ENCODE measurements at regions not wholly inside any gene's neighbourhood (a gene's known extent, or its start where the extent isn't known, plus 50 kb on each side); places are given as distances from the start of the nearest gene placed in this dataset.

DNA sequence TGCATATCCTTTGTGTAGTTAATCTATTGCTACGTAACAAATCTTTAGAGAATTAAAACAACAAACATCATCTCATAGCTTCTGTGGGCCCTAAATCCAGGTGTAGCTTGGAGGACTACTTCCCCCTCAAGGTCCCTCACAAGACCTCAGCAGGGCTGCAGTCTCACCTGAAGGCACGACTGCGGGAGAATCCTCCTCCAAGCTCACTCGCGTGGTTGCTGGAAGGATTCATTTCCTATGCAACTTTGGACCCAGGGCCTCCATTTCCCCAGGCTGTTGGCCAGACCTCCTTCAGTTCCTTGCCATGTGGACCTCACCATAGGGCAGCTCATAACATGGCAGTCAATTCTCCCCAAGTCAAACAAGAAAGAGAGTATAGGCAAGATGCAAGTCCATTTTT, 140.4 kb downstream of the OAT start:
- TF ChIP-seq, protein P1, sequence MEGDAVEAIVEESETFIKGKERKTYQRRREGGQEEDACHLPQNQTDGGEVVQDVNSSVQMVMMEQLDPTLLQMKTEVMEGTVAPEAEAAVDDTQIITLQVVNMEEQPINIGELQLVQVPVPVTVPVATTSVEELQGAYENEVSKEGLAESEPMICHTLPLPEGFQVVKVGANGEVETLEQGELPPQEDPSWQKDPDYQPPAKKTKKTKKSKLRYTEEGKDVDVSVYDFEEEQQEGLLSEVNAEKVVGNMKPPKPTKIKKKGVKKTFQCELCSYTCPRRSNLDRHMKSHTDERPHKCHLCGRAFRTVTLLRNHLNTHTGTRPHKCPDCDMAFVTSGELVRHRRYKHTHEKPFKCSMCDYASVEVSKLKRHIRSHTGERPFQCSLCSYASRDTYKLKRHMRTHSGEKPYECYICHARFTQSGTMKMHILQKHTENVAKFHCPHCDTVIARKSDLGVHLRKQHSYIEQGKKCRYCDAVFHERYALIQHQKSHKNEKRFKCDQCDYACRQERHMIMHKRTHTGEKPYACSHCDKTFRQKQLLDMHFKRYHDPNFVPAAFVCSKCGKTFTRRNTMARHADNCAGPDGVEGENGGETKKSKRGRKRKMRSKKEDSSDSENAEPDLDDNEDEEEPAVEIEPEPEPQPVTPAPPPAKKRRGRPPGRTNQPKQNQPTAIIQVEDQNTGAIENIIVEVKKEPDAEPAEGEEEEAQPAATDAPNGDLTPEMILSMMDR (IDR thresholded peaks at IDR 0.05; ENCODE audit: low read depth, low read length), result no peak
- H3K4me3 ChIP-seq (ENCODE audit: low read depth, low read length), result no peak overlapping the region
- no peak for DNase-seq (ENCODE audit: low read depth, low spot score)
- in situ Hi-C loops (cut with HindIII; ENCODE audit: low sequenced_read_pairs), result no loop called here

- in situ Hi-C loops (cut with HindIII; ENCODE audit: low sequenced_read_pairs), result no loop called here
- DNase-seq (ENCODE audit: low read depth, low spot score), result no peak
- H3K4me3 ChIP-seq (ENCODE audit: low read depth, low read length), result no peak overlapping the region
- TF ChIP-seq, protein P1 (IDR thresholded peaks at IDR 0.05; ENCODE audit: low read depth, low read length), result no peak
These were observed 145.6 kb downstream of the OAT start for GRCh38 chr10:124273141-124273540.

GRCh38 chr10:124271676-124272075, 147.0 kb downstream of the OAT start:
- TF ChIP-seq, protein P1 (IDR thresholded peaks at IDR 0.05; ENCODE audit: low read depth, low read length), result no peak
- no peak for DNase-seq (ENCODE audit: low read depth, low spot score)
- H3K4me3 ChIP-seq (ENCODE audit: low read depth, low read length), result no peak overlapping the region
- in situ Hi-C loops (cut with HindIII; ENCODE audit: low sequenced_read_pairs), result no loop called here

- no peak overlapping the region for H3K4me3 ChIP-seq (ENCODE audit: low read depth, low read length)
- TF ChIP-seq, protein P1 (IDR thresholded peaks at IDR 0.05; ENCODE audit: low read depth, low read length), result no peak
- DNase-seq (ENCODE audit: low read depth, low spot score), result no peak
- in situ Hi-C loops (cut with HindIII; ENCODE audit: low sequenced_read_pairs), result no loop called here
These were observed 148.0 kb downstream of the OAT start for GRCh38 chr10:124270530-124271327.

DNA sequence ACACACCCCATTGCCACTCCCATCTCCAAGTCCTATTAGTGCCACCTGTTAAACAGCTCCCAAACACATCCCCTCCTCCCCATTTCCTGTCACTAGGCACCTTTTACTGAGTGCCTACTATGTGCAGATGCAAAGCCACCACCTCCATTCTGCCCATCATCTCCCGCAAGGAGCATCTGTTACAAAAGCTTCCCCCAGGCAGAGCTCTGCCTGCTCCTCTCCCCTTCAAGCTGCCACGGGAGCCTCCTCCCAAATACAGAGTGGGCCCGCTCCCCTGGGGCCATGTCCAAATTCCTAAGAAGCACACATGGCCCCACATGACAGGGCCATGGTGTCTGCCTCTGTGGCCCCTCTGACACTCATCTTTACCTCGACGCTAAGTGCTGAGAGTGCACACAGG, 149.7 kb downstream of the OAT start:
- H3K4me3 ChIP-seq (ENCODE audit: low read depth, low read length), result no peak overlapping the region
- no peak for DNase-seq (ENCODE audit: low read depth, low spot score)
- in situ Hi-C loops (cut with HindIII; ENCODE audit: low sequenced_read_pairs), result no loop called here
- TF ChIP-seq, protein P1 (IDR thresholded peaks at IDR 0.05; ENCODE audit: low read depth, low read length), result no peak

- DNase-seq (ENCODE audit: low read depth, low spot score), result no peak
- TF ChIP-seq, protein P1 (IDR thresholded peaks at IDR 0.05; ENCODE audit: low read depth, low read length), result no peak
- in situ Hi-C loops (cut with HindIII; ENCODE audit: low sequenced_read_pairs), result no loop called here
- H3K4me3 ChIP-seq (ENCODE audit: low read depth, low read length), result no peak overlapping the region
These were observed 150.7 kb downstream of the OAT start for GRCh38 chr10:124267911-124268549.

Data from astrocyte of the spinal cord (primary cell).